ENCODE measurements at regions not wholly inside any gene's neighbourhood (a gene's known extent, or its start where the extent isn't known, plus 50 kb on each side); places are given as distances from the start of the nearest gene placed in this dataset.
"Not testable (repeated sequence)": the region's sequence is repeated elsewhere in the genome, so short reads cannot be mapped to it uniquely, and the experiment has no call there.

GRCh38 chr2:216985658-216986141, 125.8 kb upstream of the TNP1 start:
- H3K36me3 ChIP-seq (replicated peaks) = no peaks in the 10 kb centered on the region
- H3K27me3 ChIP-seq (replicated peaks) = no peaks in the 10 kb centered on the region
- no peak for DNase-seq
- TF ChIP-seq CTCF (IDR thresholded peaks at IDR 0.05; ENCODE audit: low read depth, low read length, missing control alignments) = no peak
- no peak overlapping the region for H3K4me3 ChIP-seq (ENCODE audit: low read depth, low read length)
- in situ Hi-C loops (cut with HindIII; ENCODE audit: low pct_ligation_motif_present, low sequenced_read_pairs) = no loop called here
- H3K27ac ChIP-seq = no peak overlapping the region

GRCh38 chr2:216984937-216985336, 125.1 kb upstream of the TNP1 start:
- H3K36me3 ChIP-seq (replicated peaks) = no peaks in the 10 kb centered on the region
- H3K4me3 ChIP-seq (ENCODE audit: low read depth, low read length) = no peak overlapping the region
- H3K27me3 ChIP-seq (replicated peaks) = no peaks in the 10 kb centered on the region
- DNase-seq = no peak
- H3K27ac ChIP-seq = no peak overlapping the region
- in situ Hi-C loops (cut with HindIII; ENCODE audit: low pct_ligation_motif_present, low sequenced_read_pairs) = no loop called here
- no peak for TF ChIP-seq CTCF (IDR thresholded peaks at IDR 0.05; ENCODE audit: low read depth, low read length, missing control alignments)

GRCh38 chr2:216981951-216982350, 122.1 kb upstream of the TNP1 start:
- H3K36me3 ChIP-seq (replicated peaks); H3K4me3 ChIP-seq (ENCODE audit: low read depth, low read length); DNase-seq; in situ Hi-C loops (cut with HindIII; ENCODE audit: low pct_ligation_motif_present, low sequenced_read_pairs); H3K27me3 ChIP-seq (replicated peaks); H3K27ac ChIP-seq: not testable (repeated sequence)
- TF ChIP-seq CTCF (IDR thresholded peaks at IDR 0.05; ENCODE audit: low read depth, low read length, missing control alignments) = peak; percentile 6

- H3K27ac ChIP-seq; in situ Hi-C loops (cut with HindIII; ENCODE audit: low pct_ligation_motif_present, low sequenced_read_pairs); H3K4me3 ChIP-seq (ENCODE audit: low read depth, low read length); H3K27me3 ChIP-seq (replicated peaks); DNase-seq; H3K36me3 ChIP-seq (replicated peaks): not testable (repeated sequence)
Observed at GRCh38 chr2:216980510-216980909, 120.6 kb upstream of the TNP1 start.

- Histone ChIP-seq H3K27ac (no peak overlapping the region), H3K4me3 (ENCODE audit: low read depth, low read length) (no peak overlapping the region), H3K27me3 (replicated peaks) (no peaks in the 10 kb centered on the region), H3K36me3 (replicated peaks) (no peaks in the 10 kb centered on the region)
- no peak for TF ChIP-seq CTCF (IDR thresholded peaks at IDR 0.05; ENCODE audit: low read depth, low read length, missing control alignments)
- DNase-seq = no peak
- in situ Hi-C loops (cut with HindIII; ENCODE audit: low pct_ligation_motif_present, low sequenced_read_pairs) = no loop called here
Observed at GRCh38 chr2:216974321-216975302, 114.7 kb upstream of the TNP1 start.

- TF ChIP-seq CTCF (IDR thresholded peaks at IDR 0.05; ENCODE audit: low read depth, low read length, missing control alignments) = no peak
- DNase-seq = no peak
- no peaks in the 10 kb centered on the region for H3K27me3 ChIP-seq (replicated peaks)
- no peaks in the 10 kb centered on the region for H3K36me3 ChIP-seq (replicated peaks)
- in situ Hi-C loops (cut with HindIII; ENCODE audit: low pct_ligation_motif_present, low sequenced_read_pairs) = no loop called here
- H3K4me3 ChIP-seq (ENCODE audit: low read depth, low read length) = no peak overlapping the region
- no peak overlapping the region for H3K27ac ChIP-seq
Observed at GRCh38 chr2:216971593-216971992, 111.7 kb upstream of the TNP1 start.

Data from brain microvascular endothelial cell (primary cell).